ENCODE measurements at regions not wholly inside any gene's neighbourhood (a gene's known extent, or its start where the extent isn't known, plus 50 kb on each side); places are given as distances from the start of the nearest gene placed in this dataset.

DNA sequence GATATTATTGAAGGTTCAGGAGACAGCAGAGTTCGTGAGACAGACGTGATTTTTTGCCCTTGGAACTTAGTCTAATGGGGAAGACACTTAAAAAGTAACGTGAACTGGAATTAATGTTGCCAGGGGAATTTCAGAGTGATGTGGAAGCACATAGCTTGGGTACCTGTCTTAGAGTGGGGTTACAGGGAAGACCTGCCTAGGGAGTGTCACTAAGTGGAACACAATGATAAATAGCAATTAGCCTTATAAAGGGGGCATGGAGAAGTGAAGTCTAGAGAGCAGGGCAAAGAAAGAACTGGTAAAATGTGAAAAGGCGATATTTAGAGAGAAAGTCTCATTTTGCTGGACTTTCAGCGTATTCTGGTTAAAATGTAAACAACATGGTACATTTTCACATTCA, 306.0 kb upstream of the TCF4 start:
- TF ChIP-seq ZFP3 (CRISPR knock-in tag; IDR thresholded peaks at IDR 0.05) (no peak), CSDC2 (CRISPR knock-in tag; IDR thresholded peaks at IDR 0.05) (no peak), ZC3H10 (CRISPR knock-in tag; IDR thresholded peaks at IDR 0.05) (no peak), ZNF70 (CRISPR knock-in tag; IDR thresholded peaks at IDR 0.05) (no peak), ZNF565 (CRISPR knock-in tag; conservative IDR thresholded peaks at IDR 0.05; ENCODE audit: low read depth) (no peak)
- TF ChIP-seq, protein P1, sequence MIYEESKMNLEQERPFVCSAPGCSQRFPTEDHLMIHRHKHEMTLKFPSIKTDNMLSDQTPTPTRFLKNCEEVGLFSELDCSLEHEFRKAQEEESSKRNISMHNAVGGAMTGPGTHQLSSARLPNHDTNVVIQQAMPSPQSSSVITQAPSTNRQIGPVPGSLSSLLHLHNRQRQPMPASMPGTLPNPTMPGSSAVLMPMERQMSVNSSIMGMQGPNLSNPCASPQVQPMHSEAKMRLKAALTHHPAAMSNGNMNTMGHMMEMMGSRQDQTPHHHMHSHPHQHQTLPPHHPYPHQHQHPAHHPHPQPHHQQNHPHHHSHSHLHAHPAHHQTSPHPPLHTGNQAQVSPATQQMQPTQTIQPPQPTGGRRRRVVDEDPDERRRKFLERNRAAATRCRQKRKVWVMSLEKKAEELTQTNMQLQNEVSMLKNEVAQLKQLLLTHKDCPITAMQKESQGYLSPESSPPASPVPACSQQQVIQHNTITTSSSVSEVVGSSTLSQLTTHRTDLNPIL (CRISPR knock-in tag; IDR thresholded peaks at IDR 0.05; ENCODE audit: low read depth), result no peak
- TF ChIP-seq, protein P2, sequence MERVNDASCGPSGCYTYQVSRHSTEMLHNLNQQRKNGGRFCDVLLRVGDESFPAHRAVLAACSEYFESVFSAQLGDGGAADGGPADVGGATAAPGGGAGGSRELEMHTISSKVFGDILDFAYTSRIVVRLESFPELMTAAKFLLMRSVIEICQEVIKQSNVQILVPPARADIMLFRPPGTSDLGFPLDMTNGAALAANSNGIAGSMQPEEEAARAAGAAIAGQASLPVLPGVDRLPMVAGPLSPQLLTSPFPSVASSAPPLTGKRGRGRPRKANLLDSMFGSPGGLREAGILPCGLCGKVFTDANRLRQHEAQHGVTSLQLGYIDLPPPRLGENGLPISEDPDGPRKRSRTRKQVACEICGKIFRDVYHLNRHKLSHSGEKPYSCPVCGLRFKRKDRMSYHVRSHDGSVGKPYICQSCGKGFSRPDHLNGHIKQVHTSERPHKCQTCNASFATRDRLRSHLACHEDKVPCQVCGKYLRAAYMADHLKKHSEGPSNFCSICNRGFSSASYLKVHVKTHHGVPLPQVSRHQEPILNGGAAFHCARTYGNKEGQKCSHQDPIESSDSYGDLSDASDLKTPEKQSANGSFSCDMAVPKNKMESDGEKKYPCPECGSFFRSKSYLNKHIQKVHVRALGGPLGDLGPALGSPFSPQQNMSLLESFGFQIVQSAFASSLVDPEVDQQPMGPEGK (CRISPR knock-in tag; IDR thresholded peaks at IDR 0.05; ENCODE audit: borderline replicate concordance), result no peak

All from SK-N-SH treated with all-trans-retinoic acid at 6 μM for 48 hours (cell line).